OCI-LY1 (cell line): ENCODE measurements at regions not wholly inside any gene's neighbourhood (a gene's known extent, or its start where the extent isn't known, plus 50 kb on each side); places are given as distances from the start of the nearest gene placed in this dataset.

Experiments used
- H2AFZ ChIP-seq: fragments of 200-600 bp; sonication (generic), shearing (Covaris generic); 2 replicates; pipeline ENCODE4 v1.6.0; 2014; ENCODE audit warnings: antibody characterized with exemption, mild to moderate bottlenecking, low read length
- H3F3A ChIP-seq: fragments of 200-600 bp; sonication (generic), shearing (Covaris generic); 2 replicates; pipeline ENCODE4 v1.6.0; 2014; ENCODE audit warnings: mild to moderate bottlenecking, antibody characterized with exemption, low read length, moderate library complexity; ENCODE audit not compliant: insufficient read depth
- H3K27ac ChIP-seq: fragments of 200-600 bp; sonication (generic); 2 replicates; pipeline ENCODE4 v1.5.1; 2014; ENCODE audit warnings: low read length, mixed run types, mild to moderate bottlenecking, low read depth; ENCODE audit not compliant: poor library complexity, severe bottlenecking
- H3K27me3 ChIP-seq: fragments of 200-600 bp; sonication (generic); 2 replicates; pipeline ENCODE4 v1.6.0; 2014; ENCODE audit warnings: antibody characterized with exemption, mild to moderate bottlenecking, low read length, moderate library complexity; ENCODE audit not compliant: insufficient read depth
- H3K36me3 ChIP-seq: fragments of 200-600 bp; sonication (generic); 2 replicates; pipeline ENCODE4 v1.6.1; 2014; ENCODE audit warnings: mild to moderate bottlenecking, antibody characterized with exemption, low read length, moderate library complexity, mixed read lengths; ENCODE audit not compliant: insufficient read depth
- H3K4me1 ChIP-seq: fragments of 200-600 bp; sonication (generic); 2 replicates; pipeline ENCODE4 v1.5.1; 2014; ENCODE audit warnings: mild to moderate bottlenecking, low read length, moderate library complexity; ENCODE audit not compliant: insufficient read depth, severe bottlenecking
- H3K4me2 ChIP-seq: fragments of 200-600 bp; sonication (generic), shearing (Covaris generic); 2 replicates; pipeline ENCODE4 v1.6.1; 2014; ENCODE audit warnings: low read length
- H3K4me3 ChIP-seq: fragments of 200-600 bp; sonication (generic); 2 replicates; pipeline ENCODE4 v1.5.1; 2014; ENCODE audit warnings: low read length, low read depth, mild to moderate bottlenecking, mixed read lengths; ENCODE audit not compliant: poor library complexity, severe bottlenecking
- H3K79me2 ChIP-seq: fragments of 200-600 bp; shearing (Covaris generic); 2 replicates; pipeline ENCODE4 v1.6.1; 2016; ENCODE audit warnings: mixed run types, low read length, mixed read lengths; ENCODE audit not compliant: insufficient read depth
- H3K9ac ChIP-seq: fragments of 200-600 bp; sonication (generic), shearing (Covaris generic); 2 replicates; pipeline ENCODE4 v1.6.1; 2014; ENCODE audit warnings: mild to moderate bottlenecking, low read length, mixed read lengths
- H3K9me2 ChIP-seq: fragments of 200-600 bp; sonication (generic), shearing (Covaris generic); 2 replicates; pipeline ENCODE4 v1.6.1; 2014; ENCODE audit warnings: low read depth, mild to moderate bottlenecking, low read length, mixed read lengths
- H3K9me3 ChIP-seq: fragments of 200-600 bp; shearing (Covaris generic); 2 replicates; pipeline ENCODE4 v1.6.1; 2014; ENCODE audit warnings: low read length, mixed read lengths
- H4K20me1 ChIP-seq: fragments of 200-600 bp; sonication (generic), shearing (Covaris generic); 2 replicates; pipeline ENCODE4 v1.6.0; 2016; ENCODE audit warnings: mild to moderate bottlenecking, low read length; ENCODE audit not compliant: insufficient read depth
- CTCF ChIP-seq: fragments of 200-600 bp; sonication (generic), shearing (Covaris generic); IDR thresholded peaks from 2 replicates; pipeline ENCODE4 v1.5.1; 2017; ENCODE audit warnings: mild to moderate bottlenecking, antibody characterized with exemption, low read length, moderate library complexity, mixed read lengths
- EZH2 ChIP-seq: fragments of 200-600 bp; sonication (generic), shearing (Covaris generic); IDR thresholded peaks from 2 replicates; pipeline ENCODE4 v1.8.0; 2017; ENCODE audit warnings: borderline replicate concordance, mixed run types, mild to moderate bottlenecking, antibody characterized with exemption, low read length, moderate library complexity, mixed read lengths

GRCh38 chr16:54647216-54647615, 283.4 kb upstream of the IRX5 start:
- Histone ChIP-seq H3K4me2 (no peak overlapping the region), H3K4me3 (no peak overlapping the region), H3K36me3 (no peaks in the 10 kb centered on the region), H3K27me3 (no peaks in the 10 kb centered on the region), H3K9ac (no peak overlapping the region), H3K9me2 (no peaks in the 10 kb centered on the region), H3K27ac (no peak overlapping the region), H4K20me1 (no peaks in the 10 kb centered on the region), H2AFZ (no peak overlapping the region), H3K4me1 (no peaks in the 10 kb centered on the region), H3K9me3 (no peaks in the 10 kb centered on the region), H3K79me2 (no peaks in the 10 kb centered on the region), H3F3A (no peaks in the 10 kb centered on the region)
- TF ChIP-seq EZH2 (no peak), CTCF (no peak)

DNA sequence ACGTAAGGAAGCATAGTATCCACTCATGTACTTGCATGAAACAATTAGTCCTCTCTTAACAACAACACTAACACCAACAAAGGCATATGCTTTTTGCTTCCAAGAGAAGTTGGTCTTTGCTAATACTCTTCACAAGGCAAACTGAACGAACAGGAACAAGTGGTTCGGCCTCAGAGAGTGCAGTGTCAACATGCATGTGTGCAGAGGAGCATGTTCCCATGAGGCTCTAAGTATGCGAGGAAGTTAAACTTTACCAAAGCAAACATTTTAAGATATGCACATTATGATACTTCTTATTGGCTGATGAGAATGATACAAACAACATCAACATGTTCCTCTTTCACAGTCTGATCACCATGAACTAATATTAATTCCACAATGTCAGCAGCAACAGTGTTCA, 285.3 kb upstream of the IRX5 start:
- Histone ChIP-seq H3K9ac (no peak overlapping the region), H3K4me1 (no peaks in the 10 kb centered on the region), H2AFZ (no peak overlapping the region), H3K4me3 (no peak overlapping the region), H3K27ac (no peak overlapping the region), H3F3A (no peaks in the 10 kb centered on the region), H3K27me3 (no peaks in the 10 kb centered on the region), H3K9me3 (no peaks in the 10 kb centered on the region), H3K9me2 (no peaks in the 10 kb centered on the region), H4K20me1 (no peaks in the 10 kb centered on the region), H3K4me2 (no peak overlapping the region), H3K36me3 (no peaks in the 10 kb centered on the region), H3K79me2 (no peaks in the 10 kb centered on the region)
- no peak for TF ChIP-seq CTCF
- TF ChIP-seq EZH2: no peak

DNA sequence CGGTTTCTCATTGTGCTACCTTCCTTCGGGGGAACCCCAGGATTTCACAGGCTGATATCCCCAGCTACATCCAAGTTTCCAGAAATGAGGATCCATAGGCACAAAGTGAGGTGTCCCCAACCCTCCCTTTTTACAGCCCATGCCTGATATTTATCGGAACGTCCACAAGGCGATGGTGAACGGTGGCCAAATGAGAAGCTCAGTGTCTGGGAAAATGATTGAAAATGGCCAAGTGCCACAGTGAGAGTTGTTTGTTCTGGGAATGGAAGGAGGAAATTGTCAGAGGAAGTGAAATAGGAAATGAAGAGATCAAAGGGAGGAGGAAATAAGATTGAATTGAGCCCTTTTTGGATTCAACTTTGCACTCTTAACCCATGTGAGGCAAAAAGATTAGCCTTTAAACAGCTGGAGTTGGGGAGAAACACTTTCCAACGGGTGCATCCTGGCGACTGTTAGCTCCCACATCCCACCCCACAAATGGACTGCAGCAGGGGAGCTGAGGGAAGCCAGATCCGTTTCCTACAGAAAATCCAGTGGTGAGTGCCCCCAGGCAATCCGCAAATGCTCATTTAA, 294.4 kb upstream of the IRX5 start:
- Histone ChIP-seq H3K4me3 (no peak overlapping the region), H4K20me1 (no peaks in the 10 kb centered on the region), H3K36me3 (no peaks in the 10 kb centered on the region), H3F3A (no peaks in the 10 kb centered on the region), H3K79me2 (no peaks in the 10 kb centered on the region), H3K27ac (no peak overlapping the region), H3K9me3 (no peaks in the 10 kb centered on the region), H2AFZ (no peak overlapping the region), H3K9me2 (no peaks in the 10 kb centered on the region), H3K4me1 (no peaks in the 10 kb centered on the region), H3K4me2 (no peak overlapping the region), H3K27me3 (no peaks in the 10 kb centered on the region), H3K9ac (no peak overlapping the region)
- TF ChIP-seq CTCF (no peak), EZH2 (no peak)
